KOPT-K1 (cell line): ENCODE measurements at regions not wholly inside any gene's neighbourhood (a gene's known extent, or its start where the extent isn't known, plus 50 kb on each side); places are given as distances from the start of the nearest gene placed in this dataset.

Source experiments
- H3K27ac ChIP-seq: fragments of 200-600 bp; sonication (generic); 2 replicates; pipeline ENCODE4 v1.5.1; 2016; ENCODE audit warnings: antibody characterized with exemption, mild to moderate bottlenecking, low read depth, low read length; ENCODE audit not compliant: poor library complexity, severe bottlenecking
- H3K36me3 ChIP-seq: fragments of 200-600 bp; sonication (generic); 2 replicates; pipeline ENCODE4 v1.5.1; 2017; ENCODE audit warnings: antibody characterized with exemption, mild to moderate bottlenecking, low read length, moderate library complexity; ENCODE audit not compliant: insufficient read depth
- H3K9me3 ChIP-seq: fragments of 200-600 bp; sonication (generic); 2 replicates; pipeline ENCODE4 v1.5.1; 2017; ENCODE audit warnings: antibody characterized with exemption, low read length, mild to moderate bottlenecking; ENCODE audit not compliant: insufficient read depth, poor library complexity, severe bottlenecking

DNA sequence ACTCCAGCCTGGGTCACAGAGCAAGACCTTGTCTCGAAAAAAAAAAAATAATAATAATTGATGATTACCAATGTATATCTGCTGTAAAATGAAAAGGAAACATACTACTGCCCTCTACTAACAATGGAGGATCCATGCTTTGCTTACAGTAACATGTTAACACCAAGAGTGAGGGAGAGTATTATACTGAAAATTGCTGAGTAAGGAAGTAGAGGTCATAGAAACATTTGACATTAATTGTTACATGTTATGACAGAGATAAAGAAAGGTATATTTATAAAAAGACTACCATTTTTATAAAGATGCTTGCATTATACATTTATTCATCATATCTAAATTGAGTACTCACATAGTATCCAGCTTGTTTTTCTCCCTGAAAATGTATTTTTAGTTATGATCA lies 1989.8 kb upstream of the TENM3 start:
- no peak overlapping the region for H3K27ac ChIP-seq
- no peaks in the 10 kb centered on the region for H3K36me3 ChIP-seq
- no peaks in the 10 kb centered on the region for H3K9me3 ChIP-seq

- Histone ChIP-seq H3K36me3 (no peaks in the 10 kb centered on the region), H3K27ac (no peak overlapping the region)
These were observed 1981.9 kb upstream of the TENM3 start for GRCh38 chr4:180261346-180261745.

GRCh38 chr4:180280076-180280475 lies 1963.1 kb upstream of the TENM3 start:
- Histone ChIP-seq H3K9me3 (no peaks in the 10 kb centered on the region), H3K27ac (no peak overlapping the region)

More at GRCh38 chr4:180261346-180261745, 1981.9 kb upstream of the TENM3 start:
- no peaks in the 10 kb centered on the region for H3K9me3 ChIP-seq

GRCh38 chr4:180280726-180281297 lies 1962.4 kb upstream of the TENM3 start:
- H3K9me3 ChIP-seq, result no peaks in the 10 kb centered on the region
- no peaks in the 10 kb centered on the region for H3K36me3 ChIP-seq
- no peak overlapping the region for H3K27ac ChIP-seq

More at GRCh38 chr4:180280076-180280475, 1963.1 kb upstream of the TENM3 start:
- H3K36me3 ChIP-seq, result no peaks in the 10 kb centered on the region

GRCh38 chr4:180281724-180282123 lies 1961.5 kb upstream of the TENM3 start:
- no peaks in the 10 kb centered on the region for H3K9me3 ChIP-seq
- H3K36me3 ChIP-seq, result no peaks in the 10 kb centered on the region
- no peak overlapping the region for H3K27ac ChIP-seq

DNA sequence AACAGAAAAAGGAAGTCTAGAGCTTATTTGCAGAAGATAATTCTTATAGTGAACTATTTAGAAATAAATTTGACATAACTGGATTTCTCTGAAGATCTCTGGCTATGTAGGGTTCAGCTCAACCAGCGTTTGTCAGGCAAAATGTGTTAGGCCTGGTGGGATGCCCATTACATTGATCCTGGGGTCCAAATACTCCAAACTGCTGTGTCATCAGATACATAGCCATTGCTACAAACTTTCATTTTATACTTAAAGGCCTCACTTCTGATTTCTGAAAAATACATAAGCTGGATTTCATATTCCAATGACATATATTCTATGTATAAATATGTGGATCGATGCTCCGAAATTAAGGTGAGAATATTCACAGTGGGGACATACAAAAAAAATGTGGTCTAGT lies 1958.9 kb upstream of the TENM3 start:
- H3K9me3 ChIP-seq, result no peaks in the 10 kb centered on the region
- no peak overlapping the region for H3K27ac ChIP-seq
- H3K36me3 ChIP-seq, result no peaks in the 10 kb centered on the region

DNA sequence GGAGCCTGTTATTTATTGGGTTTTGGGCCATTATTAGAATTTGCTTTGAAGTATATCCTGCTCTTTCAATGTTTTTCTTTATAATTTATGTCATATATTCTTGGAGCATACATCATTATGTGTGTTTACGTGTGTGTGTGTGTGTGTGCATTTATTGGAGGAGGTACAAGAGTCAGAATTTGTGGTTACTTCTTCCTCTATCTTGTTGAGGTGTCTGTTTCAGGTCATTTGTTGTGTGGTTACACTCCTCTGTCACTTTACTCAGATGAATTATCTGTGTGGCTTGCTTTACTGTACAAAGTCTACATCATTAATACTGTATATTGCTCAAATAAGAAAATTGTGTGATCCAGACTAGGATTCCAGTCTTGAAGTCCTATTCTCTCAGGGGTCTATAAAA lies 1957.4 kb upstream of the TENM3 start:
- Histone ChIP-seq H3K9me3 (no peaks in the 10 kb centered on the region), H3K27ac (no peak overlapping the region), H3K36me3 (no peaks in the 10 kb centered on the region)

DNA sequence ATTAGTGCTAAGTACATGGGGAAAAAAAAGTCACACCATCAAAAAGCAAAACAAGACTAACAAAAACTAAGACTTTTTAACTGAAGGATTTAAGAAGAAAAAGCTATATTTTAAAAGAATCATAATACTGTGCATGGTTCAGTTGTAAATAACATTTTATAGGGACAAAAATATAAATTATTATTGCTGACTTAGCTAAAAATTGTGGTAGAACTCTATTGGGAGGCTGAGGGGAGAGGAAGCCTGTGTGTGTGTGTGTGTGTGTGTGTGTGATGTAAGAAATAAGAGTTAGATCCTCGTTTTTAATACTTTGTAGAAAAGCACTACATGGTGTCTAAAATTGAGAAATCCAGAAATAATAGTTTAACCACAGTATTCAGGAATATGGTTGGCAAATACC lies 1950.9 kb upstream of the TENM3 start:
- H3K36me3 ChIP-seq, result no peaks in the 10 kb centered on the region
- H3K27ac ChIP-seq, result no peak overlapping the region
- no peaks in the 10 kb centered on the region for H3K9me3 ChIP-seq

DNA sequence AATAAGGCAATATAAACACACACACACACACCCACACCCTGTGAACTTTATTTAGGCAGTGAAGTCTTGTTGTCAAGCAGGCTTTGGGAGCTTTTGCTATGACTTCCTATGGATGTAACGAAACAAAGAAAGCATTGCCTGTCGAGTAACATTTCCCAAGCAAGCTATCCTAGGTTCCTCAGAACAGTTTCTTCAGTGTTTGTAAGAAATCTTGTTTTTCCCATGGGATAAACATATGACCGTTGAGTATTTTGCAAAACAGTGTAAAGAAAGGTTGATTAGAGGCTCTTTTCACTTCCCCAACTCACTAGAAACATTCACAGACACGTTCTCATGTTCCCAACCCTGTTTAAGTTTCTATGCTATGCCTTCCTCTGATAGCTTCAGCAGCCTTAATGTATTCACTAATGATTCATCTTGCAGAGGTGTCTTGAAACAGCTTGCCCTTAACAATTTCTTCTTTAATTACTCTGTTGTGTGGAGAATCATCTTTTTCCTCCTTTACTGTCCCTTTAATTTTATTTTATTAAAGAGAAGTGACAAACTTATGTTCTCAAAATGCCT lies 1947.1 kb upstream of the TENM3 start:
- Histone ChIP-seq H3K36me3 (no peaks in the 10 kb centered on the region), H3K27ac (no peak overlapping the region), H3K9me3 (no peaks in the 10 kb centered on the region)

DNA sequence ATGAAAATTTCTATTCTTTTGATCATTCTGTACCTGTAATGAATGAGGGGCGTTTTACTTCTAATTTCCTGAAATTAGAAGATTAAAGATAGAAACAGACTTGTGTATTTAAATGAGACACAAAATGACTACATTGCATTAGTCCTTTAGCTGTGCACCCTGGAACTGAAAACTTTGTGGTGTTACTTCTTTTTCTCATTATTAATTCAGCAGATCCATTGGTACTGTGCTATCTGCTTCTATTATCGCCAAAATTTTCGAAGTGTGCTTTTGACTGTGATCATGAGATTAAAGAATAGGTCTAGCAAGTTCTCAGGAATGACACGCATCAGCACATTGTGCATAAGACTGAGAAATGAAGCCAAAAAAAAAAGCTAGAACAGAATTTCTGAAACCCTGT lies 1938.9 kb upstream of the TENM3 start:
- no peaks in the 10 kb centered on the region for H3K9me3 ChIP-seq
- no peak overlapping the region for H3K27ac ChIP-seq
- H3K36me3 ChIP-seq, result no peaks in the 10 kb centered on the region

GRCh38 chr4:180310616-180311015 lies 1932.6 kb upstream of the TENM3 start:
- Histone ChIP-seq H3K36me3 (no peaks in the 10 kb centered on the region), H3K27ac (no peak overlapping the region), H3K9me3 (no peaks in the 10 kb centered on the region)

- Histone ChIP-seq H3K36me3 (no peaks in the 10 kb centered on the region), H3K9me3 (no peaks in the 10 kb centered on the region), H3K27ac (no peak overlapping the region)
These were observed 1928.2 kb upstream of the TENM3 start for GRCh38 chr4:180314972-180315371.

DNA sequence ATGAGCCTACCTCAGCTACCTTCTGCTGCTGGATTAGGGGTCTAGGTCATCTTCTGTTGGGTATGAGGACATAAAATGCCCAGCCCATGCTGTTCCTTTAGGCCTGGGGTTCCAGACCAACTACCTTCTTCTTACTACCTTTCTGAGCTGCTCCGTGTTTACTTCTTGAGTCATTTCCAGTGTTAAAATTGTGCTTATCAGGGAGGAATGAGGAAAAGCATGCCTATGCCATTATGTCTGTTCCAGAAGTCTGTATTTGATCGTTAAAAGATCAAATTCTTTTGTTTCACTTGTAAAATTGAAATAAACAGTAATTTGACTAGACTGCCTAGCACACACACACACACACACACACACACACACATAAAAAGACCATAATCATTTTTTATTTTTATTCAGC lies 1912.7 kb upstream of the TENM3 start:
- Histone ChIP-seq H3K36me3 (no peaks in the 10 kb centered on the region), H3K9me3 (no peaks in the 10 kb centered on the region), H3K27ac (no peak overlapping the region)

- Histone ChIP-seq H3K36me3 (no peaks in the 10 kb centered on the region), H3K27ac (no peak overlapping the region), H3K9me3 (no peaks in the 10 kb centered on the region)
These were observed 1910.0 kb upstream of the TENM3 start for GRCh38 chr4:180333162-180333561.

- Histone ChIP-seq H3K36me3 (no peaks in the 10 kb centered on the region), H3K9me3 (no peaks in the 10 kb centered on the region), H3K27ac (no peak overlapping the region)
These were observed 1907.6 kb upstream of the TENM3 start for GRCh38 chr4:180335566-180335965.

- no peak overlapping the region for H3K27ac ChIP-seq
- no peaks in the 10 kb centered on the region for H3K9me3 ChIP-seq
- no peaks in the 10 kb centered on the region for H3K36me3 ChIP-seq
These were observed 1906.6 kb upstream of the TENM3 start for GRCh38 chr4:180336494-180337090.
